C4-2B (cell line): ENCODE measurements at regions not wholly inside any gene's neighbourhood (a gene's known extent, or its start where the extent isn't known, plus 50 kb on each side); places are given as distances from the start of the nearest gene placed in this dataset.

Source experiments
- H3K27ac ChIP-seq: fragments of 450-650 bp; 2 replicates; pipeline ENCODE4 v1.5.1; 2017
- ZFX ChIP-seq: fragments of 450-650 bp; IDR thresholded peaks from 2 replicates; pipeline ENCODE4 v1.6.1; 2017
- TF ChIP-seq, protein P1 (sequence below): fragments of 450-650 bp; conservative IDR thresholded peaks from 2 replicates; pipeline ENCODE4 v1.5.1; 2017; ENCODE audit warnings: mild to moderate bottlenecking

DNA sequence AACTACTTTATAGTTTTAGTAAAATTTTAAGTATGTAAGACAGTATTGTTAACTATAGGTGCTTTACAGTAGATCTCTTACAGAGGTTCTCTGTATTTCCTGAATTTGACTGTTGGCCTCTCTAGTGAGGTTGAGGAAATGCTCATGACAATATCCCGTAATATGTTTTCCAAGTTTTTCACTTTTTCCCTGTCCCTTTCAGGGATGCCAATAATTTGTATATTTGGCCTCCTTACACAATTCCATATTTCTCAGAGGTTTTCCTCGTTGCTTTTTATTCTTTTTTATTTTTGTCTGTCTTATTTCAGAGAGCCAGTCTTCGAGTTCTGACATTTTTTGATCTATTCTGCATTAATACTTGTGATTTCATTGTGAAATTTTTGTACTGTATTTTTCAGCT lies 233.7 kb upstream of the PDE3A start:
- H3K27ac ChIP-seq, result no peak overlapping the region
- TF ChIP-seq, protein P1, sequence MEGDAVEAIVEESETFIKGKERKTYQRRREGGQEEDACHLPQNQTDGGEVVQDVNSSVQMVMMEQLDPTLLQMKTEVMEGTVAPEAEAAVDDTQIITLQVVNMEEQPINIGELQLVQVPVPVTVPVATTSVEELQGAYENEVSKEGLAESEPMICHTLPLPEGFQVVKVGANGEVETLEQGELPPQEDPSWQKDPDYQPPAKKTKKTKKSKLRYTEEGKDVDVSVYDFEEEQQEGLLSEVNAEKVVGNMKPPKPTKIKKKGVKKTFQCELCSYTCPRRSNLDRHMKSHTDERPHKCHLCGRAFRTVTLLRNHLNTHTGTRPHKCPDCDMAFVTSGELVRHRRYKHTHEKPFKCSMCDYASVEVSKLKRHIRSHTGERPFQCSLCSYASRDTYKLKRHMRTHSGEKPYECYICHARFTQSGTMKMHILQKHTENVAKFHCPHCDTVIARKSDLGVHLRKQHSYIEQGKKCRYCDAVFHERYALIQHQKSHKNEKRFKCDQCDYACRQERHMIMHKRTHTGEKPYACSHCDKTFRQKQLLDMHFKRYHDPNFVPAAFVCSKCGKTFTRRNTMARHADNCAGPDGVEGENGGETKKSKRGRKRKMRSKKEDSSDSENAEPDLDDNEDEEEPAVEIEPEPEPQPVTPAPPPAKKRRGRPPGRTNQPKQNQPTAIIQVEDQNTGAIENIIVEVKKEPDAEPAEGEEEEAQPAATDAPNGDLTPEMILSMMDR, result no peak

DNA sequence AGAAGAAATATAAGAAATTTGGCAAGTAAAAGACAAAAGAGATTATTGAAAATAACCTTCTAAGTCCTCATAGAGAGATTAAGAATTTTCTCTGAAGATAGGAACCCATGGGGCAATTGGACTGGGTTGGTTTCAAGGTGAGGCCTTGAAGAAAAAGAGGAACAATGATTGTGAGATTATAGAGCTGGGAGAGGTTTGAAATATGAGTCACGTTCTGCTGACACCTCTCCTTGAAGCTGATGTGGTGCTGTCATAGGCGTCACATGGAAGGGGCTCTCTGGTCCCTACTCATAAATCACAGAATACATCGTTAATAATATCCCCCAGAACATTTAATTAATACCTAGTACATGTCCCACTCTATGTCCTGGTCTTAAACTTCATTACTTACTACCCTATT lies 227.6 kb upstream of the PDE3A start:
- H3K27ac ChIP-seq, result no peak overlapping the region
- TF ChIP-seq ZFX, result no peak
- TF ChIP-seq, protein P1, result no peak

DNA sequence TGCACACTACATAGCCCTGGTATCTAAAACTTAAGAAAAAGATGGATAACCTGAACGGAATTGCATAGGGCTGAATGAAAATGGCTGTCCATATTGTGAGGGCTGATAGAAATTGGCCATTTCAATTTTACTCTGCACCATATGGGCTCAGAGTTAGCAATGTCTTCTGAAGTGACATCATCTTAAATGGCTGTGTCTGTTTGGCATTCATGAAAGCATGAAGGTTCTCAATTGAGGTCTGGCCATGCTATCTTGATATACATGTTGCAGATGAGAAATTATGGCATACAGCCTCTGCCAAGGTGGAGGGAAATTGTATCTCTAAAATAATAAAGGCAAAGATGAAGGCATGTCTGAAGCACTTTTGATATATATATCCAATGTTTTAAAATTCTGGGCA lies 226.0 kb upstream of the PDE3A start:
- no peak for TF ChIP-seq ZFX
- TF ChIP-seq, protein P1, result no peak

DNA sequence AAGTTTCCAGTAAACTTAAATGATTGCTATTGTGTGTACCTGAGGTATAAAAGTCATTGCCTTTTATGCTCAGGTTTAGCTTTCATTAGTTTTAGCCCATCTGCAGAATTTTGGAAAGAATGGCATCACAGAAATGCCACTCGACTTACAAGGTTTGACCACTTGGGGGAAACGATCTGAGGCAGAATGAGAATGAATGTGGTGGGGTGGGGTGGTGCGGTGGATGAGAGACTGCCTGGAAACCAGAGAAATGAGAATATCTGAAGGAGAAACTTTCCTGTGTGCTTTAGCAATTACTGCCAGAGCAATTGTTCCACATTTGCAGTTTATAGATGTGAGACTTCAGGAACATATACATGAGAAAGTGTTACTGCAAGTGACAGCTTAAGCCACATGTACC lies 225.4 kb upstream of the PDE3A start:
- no peak for TF ChIP-seq ZFX
- TF ChIP-seq, protein P1, result no peak; the same call in 1 of the 2 replicates
- H3K27ac ChIP-seq, result no peak overlapping the region

More for the DNA sequence above, 226.0 kb upstream of the PDE3A start:
- H3K27ac ChIP-seq, result no peak overlapping the region

DNA sequence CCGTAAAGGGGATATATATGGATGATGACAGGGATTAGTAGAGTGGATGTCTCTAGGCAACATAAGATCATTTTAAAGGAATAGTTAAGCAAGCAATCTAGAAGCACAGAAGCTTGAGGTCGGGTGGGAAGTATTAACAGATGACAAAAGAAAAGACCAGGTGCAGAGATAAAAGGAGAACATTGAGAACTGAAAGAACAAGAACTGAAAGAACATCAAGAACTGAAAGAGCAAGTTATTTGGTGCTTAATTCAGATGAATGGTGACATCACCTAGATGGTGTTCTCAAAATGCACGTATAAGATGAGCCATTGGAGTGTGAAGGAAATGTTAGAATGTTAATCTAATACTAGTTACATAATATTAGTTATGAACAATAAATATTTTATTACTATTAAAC lies 224.0 kb upstream of the PDE3A start:
- TF ChIP-seq, protein P1, result no peak
- TF ChIP-seq ZFX, result no peak
- no peak overlapping the region for H3K27ac ChIP-seq

DNA sequence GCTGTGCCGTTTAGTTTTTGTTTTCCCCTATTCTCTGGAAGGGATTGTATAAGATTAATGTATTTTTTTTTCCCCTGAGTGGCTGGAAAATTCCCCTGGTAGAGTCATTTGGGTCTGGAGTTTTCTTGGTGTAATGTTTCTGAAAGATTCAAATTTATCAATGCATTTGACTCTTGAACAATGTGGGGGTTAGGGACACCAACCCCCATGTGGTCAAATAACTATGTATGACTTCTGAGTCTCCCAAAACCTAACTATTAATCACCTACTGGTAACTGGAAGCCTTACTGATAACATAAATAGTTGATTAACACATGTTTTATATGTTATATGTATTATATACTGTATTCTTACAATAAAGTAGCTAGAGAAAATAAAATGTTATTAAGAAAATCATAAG lies 220.1 kb upstream of the PDE3A start:
- no peak for TF ChIP-seq ZFX
- TF ChIP-seq, protein P1, result no peak

DNA sequence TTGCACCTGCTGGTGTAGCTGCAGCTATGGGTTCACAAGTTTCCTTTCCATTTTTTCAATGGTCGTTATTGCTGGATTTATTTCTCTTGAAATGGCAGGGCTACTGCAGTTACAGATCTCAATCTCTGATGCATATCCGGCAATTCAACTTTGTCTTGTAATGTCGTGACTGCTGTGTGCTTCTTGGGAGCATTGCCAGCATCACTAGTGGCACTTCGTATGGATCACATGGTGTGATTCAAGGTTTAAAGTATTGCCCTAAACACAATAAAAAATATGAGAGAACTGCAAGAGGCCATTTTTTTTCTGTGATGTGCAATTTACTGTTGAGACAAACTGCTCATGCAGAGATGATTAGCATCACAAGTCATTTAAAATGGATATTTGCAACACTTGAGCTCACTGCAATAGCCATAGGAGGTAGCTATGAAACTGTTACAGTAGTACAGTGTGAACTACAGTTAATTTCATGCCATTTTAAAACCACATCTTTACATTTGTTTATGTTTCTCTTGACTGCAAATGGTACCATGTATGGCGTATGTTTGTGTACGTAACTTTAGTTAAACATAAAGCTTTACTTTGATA lies 217.4 kb upstream of the PDE3A start:
- H3K27ac ChIP-seq, result no peak overlapping the region
- TF ChIP-seq ZFX, result no peak
- TF ChIP-seq, protein P1, result no peak

More for the DNA sequence above, 220.1 kb upstream of the PDE3A start:
- H3K27ac ChIP-seq, result no peak overlapping the region
